ENCODE measurements at regions not wholly inside any gene's neighbourhood (a gene's known extent, or its start where the extent isn't known, plus 50 kb on each side); places are given as distances from the start of the nearest gene placed in this dataset.

- FAIRE-seq: no peak
- H3K9me3 ChIP-seq: no peaks in the 10 kb centered on the region
- ChIA-PET POLR2A (no interaction called here), CTCF (interaction anchor here (1.3 kb wide), 1 partner anchor 185 kb away, joined by 3 read pairs; no protein-coding TSS in a partner anchor)
- no peak for ATAC-seq
- no peaks in the 10 kb centered on the region for H3K4me1 ChIP-seq
- no peak for TF ChIP-seq CTCF (IDR thresholded peaks at IDR 0.05)
- TF ChIP-seq CHD4 (IDR thresholded peaks at IDR 0.05; ENCODE audit: borderline replicate concordance): no peak
- TF ChIP-seq POLR2AphosphoS2 (conservative IDR thresholded peaks at IDR 0.05; ENCODE audit: low read length): no peak
- TF ChIP-seq BHLHE40 (IDR thresholded peaks at IDR 0.05; ENCODE audit: low read depth, low read length): no peak
- no peak for TF ChIP-seq ZNF302 (CRISPR knock-in tag; IDR thresholded peaks at IDR 0.05)
- TF ChIP-seq CEBPB (IDR thresholded peaks at IDR 0.05): no peak
- no peak for TF ChIP-seq KDM5A (IDR thresholded peaks at IDR 0.05)
- no peak for TF ChIP-seq PHF8 (IDR thresholded peaks at IDR 0.05; ENCODE audit: borderline replicate concordance, low read depth)
- no peak for TF ChIP-seq REST (IDR thresholded peaks at IDR 0.05)
- TF ChIP-seq RFX5 (IDR thresholded peaks at IDR 0.05): no peak
- TF ChIP-seq RCOR1 (IDR thresholded peaks at IDR 0.05; ENCODE audit: low read depth, low read length): no peak
- no peak for TF ChIP-seq HOXA7 (CRISPR knock-in tag; IDR thresholded peaks at IDR 0.05)
- TF ChIP-seq HES2 (IDR thresholded peaks at IDR 0.05): no peak
- no peak for TF ChIP-seq TP53 (CRISPR knock-in tag; IDR thresholded peaks at IDR 0.05)
- TF ChIP-seq ZSCAN20 (CRISPR knock-in tag; IDR thresholded peaks at IDR 0.05): no peak
- no peak for TF ChIP-seq E2F6 (IDR thresholded peaks at IDR 0.05; ENCODE audit: borderline replicate concordance, low read depth)
- H3K4me3 ChIP-seq: no peak overlapping the region
- DNase-seq (ENCODE audit: low read depth in 1 of 2, low spot score in 1 of 2): no peak
- H3K4me2 ChIP-seq: no peak overlapping the region
- no peak overlapping the region for H3K27ac ChIP-seq
Observed at GRCh38 chrX:66544181-66544580, 94.7 kb downstream of the EDA2R start.

- Histone ChIP-seq H3K4me2 (no peak overlapping the region), H3K4me1 (no peaks in the 10 kb centered on the region), H3K9me3 (no peaks in the 10 kb centered on the region), H3K4me3 (no peak overlapping the region), H3K27ac (no peak overlapping the region)
- no peak for TF ChIP-seq NPAS2 (CRISPR knock-in tag; IDR thresholded peaks at IDR 0.05; ENCODE audit: borderline replicate concordance)
- TF ChIP-seq RAD21 (conservative IDR thresholded peaks at IDR 0.05 in 1 of 2, IDR thresholded peaks at IDR 0.05 in 1 of 2): no peak
- TF ChIP-seq MAX (IDR thresholded peaks at IDR 0.05): no peak
- no peak for TF ChIP-seq RFX5 (IDR thresholded peaks at IDR 0.05)
- no peak for TF ChIP-seq CBX2 (IDR thresholded peaks at IDR 0.05; ENCODE audit: borderline replicate concordance, low read depth)
- ATAC-seq: no peak
- POLR2A ChIA-PET: no interaction called here
- FAIRE-seq: peak; percentile 32
- CTCF ChIA-PET: no interaction called here
- no peak for DNase-seq (ENCODE audit: low read depth in 1 of 2, low spot score in 1 of 2)
Observed at GRCh38 chrX:66504481-66504880, 134.4 kb downstream of the EDA2R start.

Measured in A549 (cell line).